ENCODE measurements at regions not wholly inside any gene's neighbourhood (a gene's known extent, or its start where the extent isn't known, plus 50 kb on each side); places are given as distances from the start of the nearest gene placed in this dataset.

- no peak for ATAC-seq
- no peak for TF ChIP-seq CTCF (IDR thresholded peaks at IDR 0.05)
- H3K27ac Mint-ChIP-seq, result no peak overlapping the region
These were observed 141.6 kb downstream of the ATP23 start for GRCh38 chr12:58082996-58083395.

GRCh38 chr12:58086006-58086405 lies 144.6 kb downstream of the ATP23 start:
- no peaks in the 10 kb centered on the region for H3K36me3 Mint-ChIP-seq
- ATAC-seq, result no peak
- Histone ChIP-seq H3K4me3 (ENCODE audit: low read length) (no peak overlapping the region), H3K4me1 (ENCODE audit: control insufficient read depth, insufficient read depth, low read length) (no peaks in the 10 kb centered on the region), H3K9me3 (ENCODE audit: control insufficient read depth, insufficient read depth, low read length) (no peaks in the 10 kb centered on the region), H3K27ac (ENCODE audit: low read length) (no peak overlapping the region), H3K27me3 (ENCODE audit: control insufficient read depth, insufficient read depth, low read length) (no peaks in the 10 kb centered on the region), H3K36me3 (ENCODE audit: control insufficient read depth, insufficient read depth, low read length) (no peaks in the 10 kb centered on the region)
- no peaks in the 10 kb centered on the region for H3K9me3 Mint-ChIP-seq
- 94% methylated on average over 2 of the region's 2 CpGs for WGBS (ENCODE audit: insufficient coverage)
- H3K27me3 Mint-ChIP-seq (ENCODE audit: low read depth in 2 of 2), result peaks cover 13 to 14% of the 10 kb centered on the region in 2 donors
- H3K4me3 Mint-ChIP-seq, result no peak overlapping the region
- H3K27ac Mint-ChIP-seq, result no peak overlapping the region
- no peak for DNase-seq
- TF ChIP-seq CTCF (IDR thresholded peaks at IDR 0.05), result no peak
- intact Hi-C loops (cut with micrococcal nuclease), result no loop called here
- no peaks in the 10 kb centered on the region for H3K4me1 Mint-ChIP-seq

More at GRCh38 chr12:58082996-58083395, 141.6 kb downstream of the ATP23 start:
- Histone ChIP-seq H3K4me3 (ENCODE audit: low read length) (no peak overlapping the region), H3K9me3 (ENCODE audit: control insufficient read depth, insufficient read depth, low read length) (no peaks in the 10 kb centered on the region), H3K27me3 (ENCODE audit: control insufficient read depth, insufficient read depth, low read length) (no peaks in the 10 kb centered on the region), H3K36me3 (ENCODE audit: control insufficient read depth, insufficient read depth, low read length) (no peaks in the 10 kb centered on the region), H3K4me1 (ENCODE audit: control insufficient read depth, insufficient read depth, low read length) (no peaks in the 10 kb centered on the region), H3K27ac (ENCODE audit: low read length) (no peak overlapping the region)
- Mint-ChIP-seq H3K9me3 (no peaks in the 10 kb centered on the region), H3K36me3 (no peaks in the 10 kb centered on the region), H3K4me3 (no peak overlapping the region), H3K4me1 (no peaks in the 10 kb centered on the region), H3K27me3 (ENCODE audit: low read depth in 2 of 2) (peaks cover 17 to 41% of the 10 kb centered on the region in 2 donors)
- 84% methylated on average over 2 of the region's 2 CpGs for WGBS (ENCODE audit: insufficient coverage)
- intact Hi-C loops (cut with micrococcal nuclease), result no loop called here
- no peak for DNase-seq

GRCh38 chr12:58086930-58087329 lies 145.6 kb downstream of the ATP23 start:
- no peak overlapping the region for H3K27ac Mint-ChIP-seq
- H3K27me3 ChIP-seq (ENCODE audit: control insufficient read depth, insufficient read depth, low read length), result no peaks in the 10 kb centered on the region
- DNase-seq (no peak), ATAC-seq (no peak)
- no peaks in the 10 kb centered on the region for H3K36me3 ChIP-seq (ENCODE audit: control insufficient read depth, insufficient read depth, low read length)
- TF ChIP-seq CTCF (IDR thresholded peaks at IDR 0.05), result no peak
- intact Hi-C loops (cut with micrococcal nuclease), result no loop called here
- no peak overlapping the region for H3K4me3 ChIP-seq (ENCODE audit: low read length)
- H3K27ac ChIP-seq (ENCODE audit: low read length), result no peak overlapping the region
- WGBS (ENCODE audit: insufficient coverage), result 92% methylated on average over 5 of the region's 6 CpGs
- H3K4me1 ChIP-seq (ENCODE audit: control insufficient read depth, insufficient read depth, low read length), result no peaks in the 10 kb centered on the region
- H3K36me3 Mint-ChIP-seq, result no peaks in the 10 kb centered on the region
- no peaks in the 10 kb centered on the region for H3K4me1 Mint-ChIP-seq
- no peak overlapping the region for H3K4me3 Mint-ChIP-seq
- H3K9me3 ChIP-seq (ENCODE audit: control insufficient read depth, insufficient read depth, low read length), result no peaks in the 10 kb centered on the region
- no peaks in the 10 kb centered on the region for H3K9me3 Mint-ChIP-seq
- H3K27me3 Mint-ChIP-seq (ENCODE audit: low read depth in 2 of 2), result peaks cover 13 to 14% of the 10 kb centered on the region in 2 donors

GRCh38 chr12:58087423-58088127 lies 146.2 kb downstream of the ATP23 start:
- Histone ChIP-seq H3K4me1 (ENCODE audit: control insufficient read depth, insufficient read depth, low read length) (no peaks in the 10 kb centered on the region), H3K4me3 (ENCODE audit: low read length) (no peak overlapping the region), H3K27me3 (ENCODE audit: control insufficient read depth, insufficient read depth, low read length) (no peaks in the 10 kb centered on the region), H3K27ac (ENCODE audit: low read length) (no peak overlapping the region), H3K36me3 (ENCODE audit: control insufficient read depth, insufficient read depth, low read length) (no peaks in the 10 kb centered on the region), H3K9me3 (ENCODE audit: control insufficient read depth, insufficient read depth, low read length) (no peaks in the 10 kb centered on the region)
- peaks cover 13 to 14% of the 10 kb centered on the region in 2 donors for H3K27me3 Mint-ChIP-seq (ENCODE audit: low read depth in 2 of 2)
- H3K36me3 Mint-ChIP-seq, result no peaks in the 10 kb centered on the region
- H3K9me3 Mint-ChIP-seq, result no peaks in the 10 kb centered on the region
- ATAC-seq, result no peak
- 76% methylated on average over 10 of the region's 11 CpGs for WGBS (ENCODE audit: insufficient coverage)
- intact Hi-C loops (cut with micrococcal nuclease), result no loop called here
- no peaks in the 10 kb centered on the region for H3K4me1 Mint-ChIP-seq
- no peak overlapping the region for H3K4me3 Mint-ChIP-seq
- DNase-seq, result no peak
- no peak for TF ChIP-seq CTCF (IDR thresholded peaks at IDR 0.05)
- H3K27ac Mint-ChIP-seq, result no peak overlapping the region

All from natural killer cell (primary cell).